HEK293 (cell line): ENCODE measurements at regions not wholly inside any gene's neighbourhood (a gene's known extent, or its start where the extent isn't known, plus 50 kb on each side); places are given as distances from the start of the nearest gene placed in this dataset.

Experiments
- CTCF ChIA-PET: fragments of 350-600 bp; formaldehyde crosslinking; extraction: SDS; loops from one replicate; lab custom pipeline; 2021; ENCODE audit warnings: antibody characterized with exemption; lab: Yijun Ruan, JAX
- POLR2A ChIA-PET: fragments of 300-600 bp; formaldehyde crosslinking; extraction: SDS; loops from one replicate; lab custom pipeline; 2020; ENCODE audit warnings: antibody characterized with exemption, inconsistent platforms; lab: Yijun Ruan, JAX
- H3K27ac ChIP-seq: fragments of 200-500 bp; sonication (Bioruptor generic); 2 replicates; pipeline ENCODE4 v1.5.1; 2014; ENCODE audit warnings: low read depth, low read length, control low read depth, inconsistent platforms; ENCODE audit errors: extremely low read depth
- H3K36me3 ChIP-seq, 2 experiments: fragments of 200-500 bp in 1 of 2; sonication (Bioruptor generic) in 1 of 2; 1 replicate in 1 of 2; 2 replicates in 1 of 2; pipeline ENCODE4 v1.5.1; 2014 to 2017; ENCODE audit warnings: inconsistent platforms in 2 of 2, low read length in 2 of 2; ENCODE audit not compliant: control insufficient read depth in 2 of 2, insufficient read depth in 1 of 2
- H3K4me1 ChIP-seq: fragments of 200-500 bp; sonication (Bioruptor generic); 2 replicates; pipeline ENCODE4 v1.5.1; 2014; ENCODE audit warnings: mild to moderate bottlenecking, low read length, inconsistent platforms; ENCODE audit not compliant: control insufficient read depth, insufficient read depth
- H3K4me3 ChIP-seq: 2 replicates; pipeline ENCODE4 v1.5.1; 2011; ENCODE audit warnings: low read depth, mild to moderate bottlenecking, control low read depth, low read length, moderate library complexity
- H3K9me3 ChIP-seq: fragments of 200-500 bp; sonication (Bioruptor generic); 2 replicates; pipeline ENCODE4 v1.5.1; 2014; ENCODE audit warnings: low read depth, low read length, inconsistent platforms; ENCODE audit not compliant: control insufficient read depth, insufficient read depth
- ATF2 ChIP-seq: fragments of 450-650 bp; formaldehyde crosslinking; IDR thresholded peaks from 2 replicates; pipeline ENCODE4 v1.5.1; 2016; ENCODE audit warnings: missing biosample characterization, missing genetic modification characterization, low read depth
- BCL11B ChIP-seq: fragments of 450-650 bp; formaldehyde crosslinking; IDR thresholded peaks from 2 replicates; pipeline ENCODE4 v1.5.1; 2016; ENCODE audit warnings: low read depth, missing biosample characterization, missing genetic modification characterization
- EGR2 ChIP-seq: fragments of 450-650 bp; formaldehyde crosslinking; IDR thresholded peaks from 2 replicates; pipeline ENCODE4 v1.5.1; 2016; ENCODE audit warnings: low read depth, missing biosample characterization, missing genetic modification characterization
- GFI1B ChIP-seq: fragments of 450-650 bp; formaldehyde crosslinking; IDR thresholded peaks from 2 replicates; pipeline ENCODE4 v1.5.1; 2016; ENCODE audit warnings: missing biosample characterization, missing genetic modification characterization
- HOXC10 ChIP-seq: sonication (generic); formaldehyde crosslinking; IDR thresholded peaks from 2 replicates; pipeline ENCODE4 v1.8.1; 2023; ENCODE audit warnings: mild to moderate bottlenecking, missing genetic modification reagents
- KLF16 ChIP-seq: fragments of 450-650 bp; formaldehyde crosslinking; IDR thresholded peaks from 2 replicates; pipeline ENCODE4 v1.5.1; 2017; ENCODE audit warnings: missing biosample characterization, missing genetic modification characterization
- MYNN ChIP-seq: fragments of 450-650 bp; formaldehyde crosslinking; IDR thresholded peaks from 2 replicates; pipeline ENCODE4 v1.5.1; 2016; ENCODE audit warnings: missing biosample characterization, missing genetic modification characterization, borderline replicate concordance
- OVOL3 ChIP-seq: fragments of 450-650 bp; formaldehyde crosslinking; IDR thresholded peaks from 2 replicates; pipeline ENCODE4 v1.5.1; 2016; ENCODE audit warnings: missing biosample characterization, missing genetic modification characterization
- SALL2 ChIP-seq: fragments of 450-650 bp; formaldehyde crosslinking; IDR thresholded peaks from 2 replicates; pipeline ENCODE4 v1.5.0; 2017; ENCODE audit warnings: missing biosample characterization, mild to moderate bottlenecking, missing genetic modification characterization, borderline replicate concordance
- SCRT2 ChIP-seq: fragments of 450-650 bp; formaldehyde crosslinking; IDR thresholded peaks from 2 replicates; pipeline ENCODE4 v1.5.1; 2016; ENCODE audit warnings: missing biosample characterization, missing genetic modification characterization
- SETDB1 ChIP-seq: IDR thresholded peaks from one replicate; pipeline ENCODE4 v1.6.1; 2017; ENCODE audit warnings: mild to moderate bottlenecking, low read length, moderate library complexity, mixed read lengths; ENCODE audit not compliant: insufficient read length
- ZBTB20 ChIP-seq: fragments of 450-650 bp; formaldehyde crosslinking; IDR thresholded peaks from 2 replicates; pipeline ENCODE4 v1.5.1; 2016; ENCODE audit warnings: missing biosample characterization, missing genetic modification characterization
- ZBTB48 ChIP-seq: fragments of 450-650 bp; formaldehyde crosslinking; IDR thresholded peaks from 2 replicates; pipeline ENCODE4 v1.5.1; 2016; ENCODE audit warnings: missing biosample characterization, missing genetic modification characterization
- ZNF138 ChIP-seq: fragments of 450-650 bp; formaldehyde crosslinking; IDR thresholded peaks from 2 replicates; pipeline ENCODE4 v1.5.1; 2016; ENCODE audit warnings: missing biosample characterization, missing genetic modification characterization, borderline replicate concordance
- ZNF140 ChIP-seq: fragments of 450-650 bp; formaldehyde crosslinking; IDR thresholded peaks from 2 replicates; pipeline ENCODE4 v1.5.1; 2016; ENCODE audit warnings: missing biosample characterization, missing genetic modification characterization
- ZNF19 ChIP-seq: fragments of 450-650 bp; formaldehyde crosslinking; IDR thresholded peaks from 2 replicates; pipeline ENCODE4; 2016; ENCODE audit warnings: missing biosample characterization, missing genetic modification characterization, low read depth
- ZNF202 ChIP-seq: fragments of 450-650 bp; formaldehyde crosslinking; IDR thresholded peaks from 2 replicates; pipeline ENCODE4 v1.5.1; 2016; ENCODE audit warnings: missing biosample characterization, missing genetic modification characterization, borderline replicate concordance
- ZNF214 ChIP-seq: fragments of 450-650 bp; formaldehyde crosslinking; IDR thresholded peaks from 2 replicates; pipeline ENCODE4 v1.5.1; 2017; ENCODE audit warnings: missing biosample characterization, mild to moderate bottlenecking, missing genetic modification characterization, borderline replicate concordance
- ZNF341 ChIP-seq: fragments of 450-650 bp; formaldehyde crosslinking; IDR thresholded peaks from 2 replicates; pipeline ENCODE4; 2016; ENCODE audit warnings: low read depth, missing biosample characterization, missing genetic modification characterization
- ZNF350 ChIP-seq: fragments of 450-650 bp; formaldehyde crosslinking; IDR thresholded peaks from 2 replicates; pipeline ENCODE4 v1.5.0; 2017; ENCODE audit warnings: missing biosample characterization, mild to moderate bottlenecking, missing genetic modification characterization
- ZNF529 ChIP-seq: fragments of 450-650 bp; formaldehyde crosslinking; IDR thresholded peaks from 2 replicates; pipeline ENCODE4 v1.5.1; 2017; ENCODE audit warnings: missing genetic modification characterization, missing biosample characterization; ENCODE audit not compliant: insufficient replicate concordance
- ZNF701 ChIP-seq: fragments of 450-650 bp; formaldehyde crosslinking; IDR thresholded peaks from 2 replicates; pipeline ENCODE4 v1.5.1; 2016; ENCODE audit warnings: missing biosample characterization, missing genetic modification characterization
- ZNF777 ChIP-seq: fragments of 450-650 bp; formaldehyde crosslinking; IDR thresholded peaks from 2 replicates; pipeline ENCODE4 v1.5.1; 2017; ENCODE audit warnings: missing biosample characterization, missing genetic modification characterization, borderline replicate concordance
- ZSCAN16 ChIP-seq: fragments of 450-650 bp; formaldehyde crosslinking; IDR thresholded peaks from 2 replicates; pipeline ENCODE4 v1.5.1; 2016; ENCODE audit warnings: missing biosample characterization, missing genetic modification characterization
- ZSCAN18 ChIP-seq: fragments of 450-650 bp; formaldehyde crosslinking; IDR thresholded peaks from 2 replicates; pipeline ENCODE4 v1.5.1; 2016; ENCODE audit warnings: missing biosample characterization, missing genetic modification characterization
- TF ChIP-seq, protein P1 (sequence below): fragments of 450-650 bp; formaldehyde crosslinking; conservative IDR thresholded peaks from 2 replicates; pipeline ENCODE4 v1.5.1; 2016; ENCODE audit warnings: low read depth, missing biosample characterization, missing genetic modification characterization

GRCh38 chr7:15821484-15822427 is 135.3 kb upstream of the MEOX2 start:
- H3K4me3 ChIP-seq = no peak overlapping the region
- H3K27ac ChIP-seq = no peak overlapping the region
- ChIA-PET POLR2A (interaction anchor here (0.7 kb wide), 2 partner anchors 11 to 440 kb away, joined by 3 to 4 read pairs; no protein-coding TSS in a partner anchor), CTCF (no interaction called here)
- no peak for TF ChIP-seq ZNF701 (tag by site-specific recombination)
- TF ChIP-seq ZNF350 (tag by site-specific recombination) = no peak
- TF ChIP-seq ATF2 (tag by site-specific recombination) = no peak
- H3K36me3 ChIP-seq = no peaks in the 10 kb centered on the region
- no peaks in the 10 kb centered on the region for H3K4me1 ChIP-seq
- no peaks in the 10 kb centered on the region for H3K9me3 ChIP-seq

DNA sequence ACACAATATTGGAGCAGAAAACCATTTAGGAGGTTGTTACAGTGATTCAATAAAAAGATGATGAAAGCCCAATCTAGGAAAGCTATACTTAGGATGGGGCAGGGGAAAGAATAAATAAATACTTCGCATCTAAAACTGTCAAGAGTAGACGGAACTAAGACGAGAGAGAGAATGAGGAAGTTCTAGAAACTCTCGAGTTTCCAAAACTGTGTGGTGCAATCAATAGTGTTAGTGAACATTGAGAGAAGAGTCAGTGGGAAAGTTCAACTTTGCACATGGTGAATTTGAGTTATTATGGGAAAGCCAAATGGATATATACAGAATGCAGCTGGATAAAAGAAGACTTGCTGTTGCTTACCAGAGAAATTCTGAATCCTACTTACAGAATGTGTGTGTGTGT is 133.8 kb upstream of the MEOX2 start:
- Histone ChIP-seq H3K4me3 (no peak overlapping the region), H3K36me3 (no peaks in the 10 kb centered on the region), H3K4me1 (no peaks in the 10 kb centered on the region)
- TF ChIP-seq SCRT2 (tag by site-specific recombination) = no peak
- TF ChIP-seq ZBTB20 = no peak
- no peak for TF ChIP-seq ZBTB48 (tag by site-specific recombination)
- TF ChIP-seq ZNF341 (tag by site-specific recombination) = no peak
- no peak for TF ChIP-seq ZNF19
- TF ChIP-seq EGR2 (tag by site-specific recombination) = no peak
- no peak for TF ChIP-seq MYNN (tag by site-specific recombination)
- no peak for TF ChIP-seq SETDB1
- TF ChIP-seq ZNF202 (tag by site-specific recombination) = no peak
- no peak for TF ChIP-seq ZSCAN18 (tag by site-specific recombination)
- TF ChIP-seq KLF16 (tag by site-specific recombination) = no peak
- no peak for TF ChIP-seq ZSCAN16 (tag by site-specific recombination)
- no peak for TF ChIP-seq HOXC10
- TF ChIP-seq SALL2 = no peak
- no peak for TF ChIP-seq OVOL3 (tag by site-specific recombination)
- TF ChIP-seq ZNF140 (tag by site-specific recombination) = no peak
- TF ChIP-seq, all 188 proteins: peak for 0
- POLR2A ChIA-PET = no interaction called here
- no peaks in the 10 kb centered on the region for H3K9me3 ChIP-seq
- CTCF ChIA-PET = no interaction called here
- no peak overlapping the region for H3K27ac ChIP-seq

DNA sequence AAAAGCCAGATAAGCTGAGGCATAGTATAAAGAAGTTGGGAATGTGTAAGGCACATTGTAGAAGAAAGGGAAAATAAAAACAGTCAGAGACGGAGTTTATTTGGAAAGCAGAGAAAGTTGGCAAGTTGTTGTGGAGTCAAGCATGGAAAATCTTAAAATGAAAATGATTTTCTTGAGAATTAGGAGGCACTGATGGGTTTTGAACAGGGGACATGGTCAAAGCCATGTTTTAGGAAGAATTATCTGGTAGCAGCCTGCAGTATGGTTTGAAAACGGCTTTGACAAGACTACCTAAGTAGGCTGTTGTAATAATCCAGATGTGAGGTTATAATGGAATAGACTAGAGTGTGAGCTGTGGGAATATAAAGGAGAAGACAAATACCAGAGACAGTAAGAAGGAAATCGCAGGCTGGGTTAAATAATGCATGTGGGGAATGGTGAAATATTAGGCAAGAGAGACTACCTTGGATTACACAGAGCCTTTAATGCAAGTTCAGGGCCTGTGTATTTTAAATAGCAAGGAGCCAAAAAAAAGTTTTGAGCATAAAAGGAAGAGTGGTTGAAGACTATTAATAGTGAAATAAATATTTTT is 130.4 kb upstream of the MEOX2 start:
- H3K27ac ChIP-seq = no peak overlapping the region
- no peaks in the 10 kb centered on the region for H3K9me3 ChIP-seq
- no peak overlapping the region for H3K4me3 ChIP-seq
- CTCF ChIA-PET = no interaction called here
- POLR2A ChIA-PET = no interaction called here
- H3K36me3 ChIP-seq = no peaks in the 10 kb centered on the region
- no peaks in the 10 kb centered on the region for H3K4me1 ChIP-seq
- TF ChIP-seq, protein P1, sequence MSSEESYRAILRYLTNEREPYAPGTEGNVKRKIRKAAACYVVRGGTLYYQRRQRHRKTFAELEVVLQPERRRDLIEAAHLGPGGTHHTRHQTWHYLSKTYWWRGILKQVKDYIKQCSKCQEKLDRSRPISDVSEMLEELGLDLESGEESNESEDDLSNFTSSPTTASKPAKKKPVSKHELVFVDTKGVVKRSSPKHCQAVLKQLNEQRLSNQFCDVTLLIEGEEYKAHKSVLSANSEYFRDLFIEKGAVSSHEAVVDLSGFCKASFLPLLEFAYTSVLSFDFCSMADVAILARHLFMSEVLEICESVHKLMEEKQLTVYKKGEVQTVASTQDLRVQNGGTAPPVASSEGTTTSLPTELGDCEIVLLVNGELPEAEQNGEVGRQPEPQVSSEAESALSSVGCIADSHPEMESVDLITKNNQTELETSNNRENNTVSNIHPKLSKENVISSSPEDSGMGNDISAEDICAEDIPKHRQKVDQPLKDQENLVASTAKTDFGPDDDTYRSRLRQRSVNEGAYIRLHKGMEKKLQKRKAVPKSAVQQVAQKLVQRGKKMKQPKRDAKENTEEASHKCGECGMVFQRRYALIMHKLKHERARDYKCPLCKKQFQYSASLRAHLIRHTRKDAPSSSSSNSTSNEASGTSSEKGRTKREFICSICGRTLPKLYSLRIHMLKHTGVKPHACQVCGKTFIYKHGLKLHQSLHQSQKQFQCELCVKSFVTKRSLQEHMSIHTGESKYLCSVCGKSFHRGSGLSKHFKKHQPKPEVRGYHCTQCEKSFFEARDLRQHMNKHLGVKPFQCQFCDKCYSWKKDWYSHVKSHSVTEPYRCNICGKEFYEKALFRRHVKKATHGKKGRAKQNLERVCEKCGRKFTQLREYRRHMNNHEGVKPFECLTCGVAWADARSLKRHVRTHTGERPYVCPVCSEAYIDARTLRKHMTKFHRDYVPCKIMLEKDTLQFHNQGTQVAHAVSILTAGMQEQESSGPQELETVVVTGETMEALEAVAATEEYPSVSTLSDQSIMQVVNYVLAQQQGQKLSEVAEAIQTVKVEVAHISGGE = no peak
- TF ChIP-seq BCL11B (tag by site-specific recombination) (no peak), ZNF777 (no peak), ZNF214 (no peak), ZNF138 (tag by site-specific recombination) (no peak), ZNF529 (tag by site-specific recombination) (no peak), ZNF341 (tag by site-specific recombination) (no peak), GFI1B (tag by site-specific recombination) (no peak)
